Ishikawa (cell line): ENCODE measurements at regions not wholly inside any gene's neighbourhood (a gene's known extent, or its start where the extent isn't known, plus 50 kb on each side); places are given as distances from the start of the nearest gene placed in this dataset.

Experiments used
- CEBPB ChIP-seq: IDR thresholded peaks from 2 replicates; pipeline ENCODE4 v1.6.1; 2012
- EP300 ChIP-seq: IDR thresholded peaks from 2 replicates; pipeline ENCODE4 v1.6.1; 2012; ENCODE audit warnings: borderline replicate concordance
- NFIC ChIP-seq: IDR thresholded peaks from 2 replicates; pipeline ENCODE4 v1.6.1; 2012
- RAD21 ChIP-seq: IDR thresholded peaks from 2 replicates; pipeline ENCODE4 v1.6.1; 2012; ENCODE audit warnings: low read depth
- TAF1 ChIP-seq: IDR thresholded peaks from 2 replicates; pipeline ENCODE4 v1.6.1; 2012; ENCODE audit warnings: low read depth, mild to moderate bottlenecking
- TEAD4 ChIP-seq: IDR thresholded peaks from 2 replicates; pipeline ENCODE4 v1.6.1; 2012
- TF ChIP-seq, protein P1 (sequence below): IDR thresholded peaks from 2 replicates; pipeline ENCODE4 v1.6.1; 2012; ENCODE audit warnings: low read depth, mild to moderate bottlenecking
- TF ChIP-seq, protein P2 (sequence below): IDR thresholded peaks from 2 replicates; pipeline ENCODE4 v1.6.1; 2012

DNA sequence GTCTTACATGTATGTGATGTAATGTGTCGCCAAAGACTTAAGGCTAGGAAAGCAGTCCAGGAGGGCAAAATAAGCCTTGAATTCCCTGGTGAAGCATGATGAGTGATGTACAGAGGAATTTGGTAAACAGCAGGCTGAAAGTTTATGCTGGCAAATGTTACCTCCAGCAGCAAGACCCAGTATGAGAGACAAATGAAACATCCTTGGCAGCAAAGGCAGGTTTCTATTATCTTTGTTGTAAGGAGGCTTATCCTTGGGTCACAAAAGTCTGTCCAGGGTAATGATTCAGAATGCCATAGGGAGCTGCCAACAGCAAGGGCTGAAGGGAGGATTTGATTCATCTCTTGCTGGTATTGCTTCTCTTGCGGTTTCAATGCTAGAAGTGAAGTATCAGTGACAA lies 75.9 kb upstream of the HTR4 start:
- TF ChIP-seq, protein P1, sequence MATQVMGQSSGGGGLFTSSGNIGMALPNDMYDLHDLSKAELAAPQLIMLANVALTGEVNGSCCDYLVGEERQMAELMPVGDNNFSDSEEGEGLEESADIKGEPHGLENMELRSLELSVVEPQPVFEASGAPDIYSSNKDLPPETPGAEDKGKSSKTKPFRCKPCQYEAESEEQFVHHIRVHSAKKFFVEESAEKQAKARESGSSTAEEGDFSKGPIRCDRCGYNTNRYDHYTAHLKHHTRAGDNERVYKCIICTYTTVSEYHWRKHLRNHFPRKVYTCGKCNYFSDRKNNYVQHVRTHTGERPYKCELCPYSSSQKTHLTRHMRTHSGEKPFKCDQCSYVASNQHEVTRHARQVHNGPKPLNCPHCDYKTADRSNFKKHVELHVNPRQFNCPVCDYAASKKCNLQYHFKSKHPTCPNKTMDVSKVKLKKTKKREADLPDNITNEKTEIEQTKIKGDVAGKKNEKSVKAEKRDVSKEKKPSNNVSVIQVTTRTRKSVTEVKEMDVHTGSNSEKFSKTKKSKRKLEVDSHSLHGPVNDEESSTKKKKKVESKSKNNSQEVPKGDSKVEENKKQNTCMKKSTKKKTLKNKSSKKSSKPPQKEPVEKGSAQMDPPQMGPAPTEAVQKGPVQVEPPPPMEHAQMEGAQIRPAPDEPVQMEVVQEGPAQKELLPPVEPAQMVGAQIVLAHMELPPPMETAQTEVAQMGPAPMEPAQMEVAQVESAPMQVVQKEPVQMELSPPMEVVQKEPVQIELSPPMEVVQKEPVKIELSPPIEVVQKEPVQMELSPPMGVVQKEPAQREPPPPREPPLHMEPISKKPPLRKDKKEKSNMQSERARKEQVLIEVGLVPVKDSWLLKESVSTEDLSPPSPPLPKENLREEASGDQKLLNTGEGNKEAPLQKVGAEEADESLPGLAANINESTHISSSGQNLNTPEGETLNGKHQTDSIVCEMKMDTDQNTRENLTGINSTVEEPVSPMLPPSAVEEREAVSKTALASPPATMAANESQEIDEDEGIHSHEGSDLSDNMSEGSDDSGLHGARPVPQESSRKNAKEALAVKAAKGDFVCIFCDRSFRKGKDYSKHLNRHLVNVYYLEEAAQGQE: no peak
- TF ChIP-seq NFIC (no peak), CEBPB (no peak), TAF1 (no peak), EP300 (no peak), RAD21 (no peak), TEAD4 (no peak)
- TF ChIP-seq, protein P2, sequence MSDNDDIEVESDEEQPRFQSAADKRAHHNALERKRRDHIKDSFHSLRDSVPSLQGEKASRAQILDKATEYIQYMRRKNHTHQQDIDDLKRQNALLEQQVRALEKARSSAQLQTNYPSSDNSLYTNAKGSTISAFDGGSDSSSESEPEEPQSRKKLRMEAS: no peak
